NCI-H146 (cell line): ENCODE measurements at regions not wholly inside any gene's neighbourhood (a gene's known extent, or its start where the extent isn't known, plus 50 kb on each side); places are given as distances from the start of the nearest gene placed in this dataset.
A peak's percentile ranks its signal among the peaks of the same experiment; 100 is the strongest.

ENCODE experiments used
- DNase-seq: peaks from one replicate; lab custom pipeline; 2025; lab: John Stamatoyannopoulos, UW

DNA sequence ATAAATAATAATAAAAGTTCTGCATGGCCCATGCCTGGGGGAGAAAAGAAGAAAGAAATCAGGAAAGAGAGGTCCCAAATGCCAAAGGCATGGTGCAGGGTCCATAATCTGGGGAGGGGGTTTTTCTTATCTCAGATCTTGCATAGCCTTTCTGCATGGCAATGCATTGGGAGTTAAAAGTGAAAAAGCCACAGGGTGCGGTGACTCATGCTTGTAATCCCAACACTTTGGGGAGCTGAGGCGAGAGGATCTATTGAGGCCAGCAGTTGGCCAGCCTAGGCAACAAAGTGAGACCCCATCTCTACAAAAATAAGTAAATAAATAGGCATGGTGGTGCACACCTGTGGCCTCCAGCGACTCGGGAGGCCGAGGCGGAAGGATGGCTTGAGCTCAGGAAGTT, 76.8 kb upstream of the GATA2 start:
- no peak for DNase-seq

DNA sequence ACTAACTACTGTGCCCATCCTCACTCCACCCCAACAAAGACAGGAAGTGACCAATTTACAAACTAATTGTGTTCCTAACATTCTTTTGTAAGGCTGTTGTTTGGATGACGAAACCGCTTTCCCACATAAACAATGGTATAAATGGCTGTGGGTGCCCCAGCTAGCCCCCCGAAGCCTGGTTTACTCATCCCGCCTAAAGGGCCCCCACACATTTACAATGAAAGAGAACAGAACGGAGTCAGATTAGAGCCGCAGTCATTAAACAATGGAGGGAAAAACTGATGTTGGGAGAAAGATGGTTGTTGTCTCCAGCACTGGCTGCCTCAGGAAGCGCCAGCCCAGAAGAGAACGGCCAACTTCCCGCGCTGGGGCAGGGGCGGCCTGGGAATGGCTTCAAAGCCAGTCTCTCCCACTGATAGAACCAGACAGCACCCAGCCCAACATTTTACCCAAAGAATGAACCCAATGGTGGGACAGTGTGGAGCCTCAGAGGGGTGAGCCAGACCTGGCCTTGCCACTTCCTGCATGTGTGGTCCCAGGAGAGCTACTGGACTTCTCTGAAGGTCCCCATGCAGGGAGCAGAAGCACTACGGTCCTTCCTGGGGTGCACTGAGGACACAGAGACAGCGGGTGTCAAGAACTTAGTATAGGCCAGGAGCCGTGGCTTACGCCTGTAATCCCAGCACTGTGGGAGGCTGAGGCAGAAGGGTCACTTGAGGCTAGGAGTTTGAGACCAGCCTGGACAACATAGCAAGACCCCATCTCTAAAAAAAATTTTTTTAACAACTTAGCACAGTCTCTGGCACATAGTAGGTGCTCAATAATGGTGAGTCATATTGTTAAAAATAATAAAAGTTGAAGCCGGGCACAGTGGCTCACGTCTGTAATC, 75.8 kb upstream of the GATA2 start:
- DNase-seq: no peak

- DNase-seq: no peak
Observed at GRCh38 chr3:128567705-128568356, 74.8 kb upstream of the GATA2 start.

DNA sequence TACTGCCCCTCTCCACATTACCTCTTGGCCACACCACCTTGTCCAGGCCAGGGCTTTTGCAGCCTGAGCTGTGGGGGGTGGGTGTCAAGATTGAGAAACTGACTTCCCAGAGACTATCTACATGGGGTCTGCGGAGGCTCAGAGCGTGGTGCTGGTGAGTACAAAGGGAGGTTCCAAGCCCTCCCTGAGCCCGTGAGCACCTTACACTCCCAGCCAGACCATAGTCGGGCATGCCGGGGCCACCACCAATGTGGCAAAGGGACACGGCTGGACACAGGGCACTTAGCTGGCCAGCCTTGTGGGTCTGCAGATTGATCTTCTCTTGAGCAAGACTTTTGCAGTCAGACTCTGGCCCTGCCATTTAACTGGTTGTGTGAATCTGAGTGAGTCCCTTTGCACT, 74.1 kb upstream of the GATA2 start:
- DNase-seq: no peak

DNA sequence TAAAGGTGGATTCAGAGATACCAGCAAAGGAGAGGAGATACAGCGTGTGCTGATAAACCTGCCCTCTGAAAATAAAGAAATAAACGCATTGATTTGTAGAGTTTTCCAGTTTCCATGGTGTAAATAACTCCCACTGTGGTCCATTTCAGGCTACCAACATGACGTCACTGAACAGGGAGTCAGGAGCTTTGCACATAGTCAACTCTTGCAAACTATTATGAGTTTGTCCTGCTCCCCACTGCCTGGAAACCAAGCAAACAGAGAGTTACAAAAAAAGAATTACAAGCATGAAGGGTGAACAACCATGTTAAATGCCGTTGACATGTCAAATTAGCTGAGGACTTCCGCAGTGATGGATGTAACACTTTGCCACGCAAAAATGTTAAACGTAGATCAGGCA, 70.4 kb upstream of the GATA2 start:
- no peak for DNase-seq

DNA sequence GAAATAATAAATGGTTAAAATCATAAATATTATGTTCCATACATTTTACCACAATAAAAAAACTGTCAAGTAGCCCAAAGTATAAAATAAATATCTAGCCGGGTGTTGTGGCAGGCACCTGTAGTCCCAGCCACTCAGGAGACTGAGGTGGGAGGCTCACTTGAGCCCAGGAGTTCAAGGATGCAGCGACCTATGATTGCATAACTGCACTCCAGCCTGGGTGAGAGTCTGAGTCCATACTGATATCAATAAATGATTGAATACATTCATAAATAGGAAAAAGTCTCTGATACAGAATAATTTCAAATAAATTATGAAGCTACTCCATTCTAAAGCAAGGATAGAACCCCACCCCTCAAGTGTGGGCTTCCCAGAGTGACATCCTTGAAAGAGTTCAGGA, 68.5 kb upstream of the GATA2 start:
- DNase-seq: no peak

GRCh38 chr3:128560768-128561167, 67.8 kb upstream of the GATA2 start:
- DNase-seq: no peak

DNA sequence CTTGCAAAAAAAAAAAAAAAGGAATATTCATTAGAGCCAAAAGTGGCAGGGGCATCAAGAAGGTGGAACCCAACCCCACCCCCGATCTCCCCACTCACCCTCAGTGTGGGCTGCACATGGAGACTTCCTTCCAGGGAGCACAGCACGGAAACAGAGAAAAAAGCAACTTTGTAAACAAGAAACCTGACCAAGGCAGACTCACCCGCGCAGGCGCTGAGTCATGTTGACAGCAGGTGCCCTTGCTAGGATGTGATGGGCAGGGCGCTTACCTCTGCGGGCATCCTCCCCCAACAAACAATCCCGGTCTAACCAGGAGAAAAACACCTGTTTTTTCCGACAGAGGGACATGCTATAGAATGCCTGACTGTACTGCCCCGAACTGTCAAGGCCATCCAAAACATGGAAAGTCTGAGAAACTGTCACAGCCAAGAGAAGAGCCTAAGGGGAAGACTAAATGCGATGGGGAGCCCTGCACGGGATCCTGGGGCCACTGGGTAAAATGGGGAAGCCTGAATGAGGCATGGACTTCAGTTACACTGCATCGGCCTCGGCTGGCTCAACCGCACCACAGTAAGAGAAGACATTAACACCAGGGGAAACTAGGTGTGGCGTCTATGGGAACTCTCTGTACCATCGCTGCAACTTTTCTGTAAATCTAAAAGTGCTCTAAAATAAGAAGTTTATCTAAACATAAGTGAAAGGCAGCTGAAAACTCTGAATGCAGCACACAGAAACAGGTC, 66.7 kb upstream of the GATA2 start:
- DNase-seq: peak; percentile 81

DNA sequence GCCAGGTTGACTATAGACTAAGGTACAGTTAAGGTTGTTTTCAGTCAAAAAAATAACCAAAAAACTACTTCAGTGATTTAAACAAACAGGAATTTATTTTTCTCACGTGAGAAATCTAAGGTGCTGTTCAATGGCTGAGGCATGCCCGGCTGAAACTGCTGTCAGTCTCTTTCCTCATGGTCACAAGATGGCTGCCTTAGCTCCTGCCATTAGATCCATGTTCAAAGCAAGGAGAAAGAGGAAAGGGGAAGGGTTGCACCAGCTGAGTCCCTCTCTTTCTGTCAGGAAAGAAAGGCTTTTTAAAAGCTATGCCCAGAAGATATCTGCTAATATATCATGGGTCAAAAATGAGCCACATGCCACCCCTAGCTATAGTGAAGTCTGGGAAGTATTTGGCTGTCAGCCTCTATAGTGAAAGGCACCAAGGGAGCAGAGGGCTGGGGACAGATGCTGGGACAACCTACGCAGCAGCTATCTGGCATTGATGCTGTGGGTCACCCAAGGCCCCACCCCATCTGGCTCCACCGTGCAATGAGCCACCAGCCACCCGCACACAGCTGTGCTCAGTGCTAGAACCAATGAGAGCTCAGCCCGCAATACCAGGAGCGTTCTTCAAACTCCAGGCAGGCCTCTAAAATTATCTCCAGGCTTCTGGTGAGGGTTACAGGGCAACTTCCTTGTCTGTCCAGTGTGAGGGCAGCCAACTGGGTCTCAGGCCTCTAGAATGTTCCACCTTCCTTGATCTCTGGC, 64.7 kb upstream of the GATA2 start:
- DNase-seq: no peak

DNA sequence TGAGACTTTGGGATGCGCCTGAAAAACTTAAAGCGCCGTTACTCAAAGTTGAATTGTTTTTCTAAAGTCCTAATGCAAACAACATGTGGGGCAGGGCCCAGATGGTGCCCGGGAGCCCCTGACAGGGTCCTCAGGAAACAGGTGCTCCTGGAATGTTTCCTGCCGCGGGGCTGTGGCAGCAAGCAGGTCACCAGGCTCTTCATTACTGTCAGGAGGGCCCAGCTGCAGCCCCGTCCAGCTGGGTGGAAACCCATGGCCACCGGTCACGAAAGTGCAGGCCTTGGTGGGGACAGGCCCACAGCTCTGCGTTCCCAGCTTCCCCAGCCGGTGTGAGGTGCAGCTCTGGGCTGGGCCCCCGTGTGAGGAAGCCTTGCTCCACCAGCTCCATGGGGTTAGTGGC, 63.9 kb upstream of the GATA2 start:
- peak; percentile 29 for DNase-seq

- DNase-seq: no peak
Observed at GRCh38 chr3:128556384-128556783, 63.4 kb upstream of the GATA2 start.

GRCh38 chr3:128555841-128556240, 62.8 kb upstream of the GATA2 start:
- no peak for DNase-seq

DNA sequence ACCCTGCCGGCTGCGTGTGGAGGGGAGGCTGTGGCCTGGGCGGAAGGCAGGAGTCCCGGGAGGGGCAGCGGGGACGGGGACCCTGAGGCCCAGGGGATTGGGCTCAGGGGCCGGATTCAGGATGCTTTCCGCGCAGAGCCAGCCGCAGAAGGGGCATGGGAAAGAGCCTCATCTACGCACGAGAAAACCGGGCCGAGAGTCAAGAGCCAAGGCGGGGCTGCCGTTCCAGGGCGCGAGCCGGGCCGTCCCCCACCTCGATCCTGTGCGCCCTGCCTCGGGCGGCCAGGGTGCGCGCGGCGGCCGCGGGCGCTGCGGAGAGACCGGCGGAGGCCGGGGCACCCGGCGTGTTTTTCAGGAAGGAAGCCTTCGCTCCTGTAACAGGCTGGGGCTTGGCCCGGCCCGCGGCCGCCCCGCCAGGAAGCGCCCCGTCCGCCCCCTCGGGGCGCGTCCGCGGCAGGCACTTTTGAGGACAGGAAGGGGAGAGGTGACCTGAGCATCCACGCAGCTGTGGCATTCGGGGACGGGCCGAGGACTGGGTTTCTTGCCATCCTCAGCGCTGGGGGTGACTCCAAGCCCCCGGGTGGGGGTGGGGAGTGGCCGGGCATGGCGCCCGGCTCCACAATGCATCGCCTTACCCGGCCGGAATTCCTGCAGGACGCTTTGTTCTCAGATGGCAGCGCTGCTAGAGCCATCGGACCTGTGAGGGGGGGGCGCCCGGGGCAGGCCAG, 62.3 kb upstream of the GATA2 start:
- DNase-seq: no peak

DNA sequence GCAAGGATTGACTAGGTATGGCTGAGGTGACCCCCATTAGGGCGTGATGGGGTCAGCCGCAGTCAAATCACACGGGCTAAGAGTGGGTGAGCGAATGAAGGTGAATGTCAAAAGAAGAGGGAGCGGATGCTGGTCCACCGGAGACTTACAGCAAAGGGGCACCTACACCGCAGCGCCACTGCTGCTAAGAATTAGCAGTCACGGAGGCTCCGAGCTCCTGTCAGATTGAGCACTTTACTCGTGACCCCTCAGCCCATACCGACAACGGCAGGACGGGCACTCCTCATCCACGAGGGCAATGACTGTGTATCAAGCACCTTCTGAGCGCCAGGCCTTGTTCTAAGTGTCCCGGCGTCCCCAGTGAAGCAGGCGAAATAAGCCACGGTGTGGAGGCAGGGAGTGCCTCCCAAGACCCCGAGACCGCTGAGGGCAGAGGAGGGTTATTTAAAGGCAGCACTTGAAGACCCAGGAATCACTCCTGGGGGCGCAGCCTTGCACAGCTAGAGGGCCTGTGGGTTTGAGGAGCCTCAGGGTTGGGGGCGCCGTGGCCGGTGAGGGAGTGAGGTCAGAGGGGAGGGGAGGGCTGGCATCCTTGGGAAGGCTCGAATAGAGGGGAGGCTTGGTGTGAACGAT, 61.6 kb upstream of the GATA2 start:
- DNase-seq: no peak

DNA sequence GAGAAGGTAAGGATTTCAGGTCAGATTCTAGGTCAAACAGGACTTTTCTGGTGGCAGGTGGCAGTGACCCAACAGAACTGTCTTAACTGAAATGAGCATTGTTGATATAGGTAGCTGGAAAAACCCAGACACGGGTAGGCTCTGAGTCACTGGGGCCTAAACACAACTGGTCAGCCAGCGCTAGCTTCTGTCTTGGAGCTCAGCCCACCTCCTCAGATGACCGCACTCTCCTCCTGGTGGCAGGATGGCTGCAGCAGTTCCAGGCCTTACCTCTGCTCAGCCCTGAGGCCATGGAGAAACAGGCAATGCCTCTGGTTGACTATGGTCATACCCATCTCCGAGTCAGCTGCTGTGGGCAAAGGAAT, 61.1 kb upstream of the GATA2 start:
- no peak for DNase-seq

DNA sequence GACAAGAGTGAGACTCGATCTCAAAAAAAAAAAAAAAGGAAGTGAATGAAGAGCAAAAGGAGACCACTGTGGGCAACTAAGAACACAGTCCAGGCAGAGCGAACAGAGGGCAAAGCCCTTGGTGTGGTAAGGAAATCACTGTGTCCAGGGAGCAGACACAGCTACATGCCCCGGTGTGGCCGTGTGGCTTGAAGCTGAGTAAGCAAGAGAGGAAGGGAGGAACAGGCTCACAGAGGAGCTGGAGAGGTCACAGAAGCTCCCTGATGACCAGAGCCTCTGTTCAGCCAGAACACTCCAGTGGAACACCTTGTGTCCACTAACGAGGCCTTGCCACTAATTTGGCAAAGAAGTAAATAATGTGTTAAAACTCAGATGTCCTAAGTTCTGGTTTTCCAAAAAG, 60.6 kb upstream of the GATA2 start:
- DNase-seq: no peak

- no peak for DNase-seq
Observed at GRCh38 chr3:128551867-128552266, 58.9 kb upstream of the GATA2 start.

DNA sequence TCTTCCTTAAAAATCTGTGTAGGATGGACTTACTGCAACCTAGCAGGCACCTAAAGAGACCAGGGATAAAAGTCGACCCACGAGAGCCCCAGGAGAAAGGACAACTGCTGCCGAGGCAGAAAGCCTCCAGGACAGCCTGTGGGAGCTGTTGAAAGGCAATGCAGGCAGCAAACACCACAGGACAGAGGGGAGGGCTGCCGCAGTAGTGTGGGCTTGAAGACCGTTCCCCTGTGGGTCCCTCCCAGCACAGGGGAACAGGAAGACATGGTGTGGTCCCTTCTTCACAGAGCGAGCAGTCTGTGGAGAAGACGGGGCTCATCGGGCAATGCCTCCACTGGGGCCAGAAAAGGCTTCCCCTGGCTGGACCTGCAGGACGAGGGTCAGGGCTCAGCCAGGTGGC, 58.5 kb upstream of the GATA2 start:
- no peak for DNase-seq

DNA sequence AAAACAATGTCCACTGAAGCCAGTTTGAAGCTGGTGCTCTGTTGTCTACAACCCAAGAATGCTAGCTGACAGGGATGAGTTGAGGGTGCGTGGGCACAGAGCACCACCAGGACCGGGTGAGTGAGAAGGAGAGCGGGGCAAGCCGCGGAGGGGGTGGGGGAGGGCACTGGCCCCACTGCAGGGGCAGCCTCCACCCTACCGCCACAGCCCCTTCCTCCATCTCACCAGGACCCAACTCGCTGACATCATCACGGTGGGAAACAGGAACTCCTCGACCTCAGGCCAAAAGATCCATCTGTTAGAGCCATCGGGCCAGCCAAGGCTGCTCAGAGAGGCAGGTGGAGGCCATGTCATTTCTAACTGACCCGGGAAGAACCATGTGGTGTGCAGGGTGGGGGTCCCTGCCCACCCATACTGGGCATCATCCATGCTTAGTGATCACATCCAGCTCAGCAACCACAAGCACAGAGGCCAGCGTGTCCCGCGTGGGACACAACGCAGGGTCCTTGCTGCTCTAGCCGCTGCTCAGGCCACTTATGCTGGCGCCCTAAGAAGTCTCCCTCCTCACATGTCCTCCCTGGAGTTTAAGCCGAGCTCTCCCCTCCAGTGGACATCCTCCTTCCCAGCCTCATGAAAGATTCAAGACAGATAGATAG, 57.6 kb upstream of the GATA2 start:
- DNase-seq: no peak

DNA sequence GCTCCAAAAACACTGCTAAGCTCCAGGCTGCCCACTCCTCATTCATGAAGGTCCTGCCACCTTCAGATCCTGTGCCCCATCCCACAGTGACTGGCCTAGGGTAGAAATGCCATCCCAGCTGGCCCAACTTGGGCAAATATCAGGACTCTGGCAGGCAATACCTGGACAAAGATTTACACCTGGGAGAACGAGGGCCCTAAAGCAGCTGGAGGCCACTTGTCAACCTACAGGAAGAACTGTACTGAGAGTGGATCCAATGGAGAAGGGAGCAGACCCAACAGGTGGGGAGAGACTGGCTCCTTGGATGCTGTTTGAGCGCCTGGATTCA, 57.1 kb upstream of the GATA2 start:
- DNase-seq: no peak
